KMS-11 (cell line): ENCODE measurements at regions not wholly inside any gene's neighbourhood (a gene's known extent, or its start where the extent isn't known, plus 50 kb on each side); places are given as distances from the start of the nearest gene placed in this dataset.
A peak's percentile ranks its signal among the peaks of the same experiment; 100 is the strongest.
"Not testable (repeated sequence)": the region's sequence is repeated elsewhere in the genome, so short reads cannot be mapped to it uniquely, and the experiment has no call there.

Experiments
- H2AFZ ChIP-seq: fragments of 200-600 bp; sonication (generic); 2 replicates; pipeline ENCODE4 v1.6.1; 2016; ENCODE audit warnings: antibody characterized with exemption, mixed run types, low read depth
- H3K27ac ChIP-seq: fragments of 200-600 bp; sonication (generic); 2 replicates; pipeline ENCODE4 v1.6.1; 2016; ENCODE audit warnings: mild to moderate bottlenecking, mixed run types
- H3K27me3 ChIP-seq: fragments of 200-600 bp; sonication (generic); 2 replicates; pipeline ENCODE4 v1.6.1; 2017; ENCODE audit warnings: mild to moderate bottlenecking, low read depth, mixed run types, moderate library complexity; ENCODE audit not compliant: insufficient read depth
- H3K36me3 ChIP-seq: fragments of 200-600 bp; sonication (generic); 2 replicates; pipeline ENCODE4 v1.6.1; 2017; ENCODE audit warnings: mild to moderate bottlenecking, mixed run types; ENCODE audit not compliant: insufficient read depth
- H3K4me1 ChIP-seq: fragments of 200-600 bp; sonication (generic); 2 replicates; pipeline ENCODE4 v1.6.1; 2016; ENCODE audit warnings: mild to moderate bottlenecking, low read depth, mixed run types; ENCODE audit not compliant: poor library complexity, severe bottlenecking
- H3K4me2 ChIP-seq: fragments of 200-600 bp; sonication (generic); 2 replicates; pipeline ENCODE4 v1.7.0; 2016; ENCODE audit warnings: mild to moderate bottlenecking, mixed run types
- H3K4me3 ChIP-seq: fragments of 200-600 bp; sonication (generic); IDR thresholded peaks from 2 replicates; pipeline ENCODE4 v1.6.1; 2017; ENCODE audit warnings: low read depth, low read length, mixed read lengths; ENCODE audit not compliant: insufficient read depth
- H3K79me2 ChIP-seq: fragments of 200-600 bp; sonication (generic); 2 replicates; pipeline ENCODE4 v1.6.1; 2016; ENCODE audit warnings: low read depth, mixed run types; ENCODE audit not compliant: insufficient read depth
- H3K9ac ChIP-seq: fragments of 200-600 bp; sonication (generic); 2 replicates; pipeline ENCODE4 v1.6.1; 2016; ENCODE audit warnings: mild to moderate bottlenecking, mixed run types
- H4K20me1 ChIP-seq: fragments of 200-600 bp; sonication (generic); 2 replicates; pipeline ENCODE4 v1.6.1; 2016; ENCODE audit warnings: mild to moderate bottlenecking, mixed run types; ENCODE audit not compliant: insufficient read depth
- TF ChIP-seq, protein P1 (sequence below): fragments of 200-600 bp; sonication (generic); conservative IDR thresholded peaks from 2 replicates; pipeline ENCODE4 v1.6.1; 2017; ENCODE audit warnings: low read depth, mild to moderate bottlenecking, antibody characterized with exemption, low read length, moderate library complexity, mixed read lengths

DNA sequence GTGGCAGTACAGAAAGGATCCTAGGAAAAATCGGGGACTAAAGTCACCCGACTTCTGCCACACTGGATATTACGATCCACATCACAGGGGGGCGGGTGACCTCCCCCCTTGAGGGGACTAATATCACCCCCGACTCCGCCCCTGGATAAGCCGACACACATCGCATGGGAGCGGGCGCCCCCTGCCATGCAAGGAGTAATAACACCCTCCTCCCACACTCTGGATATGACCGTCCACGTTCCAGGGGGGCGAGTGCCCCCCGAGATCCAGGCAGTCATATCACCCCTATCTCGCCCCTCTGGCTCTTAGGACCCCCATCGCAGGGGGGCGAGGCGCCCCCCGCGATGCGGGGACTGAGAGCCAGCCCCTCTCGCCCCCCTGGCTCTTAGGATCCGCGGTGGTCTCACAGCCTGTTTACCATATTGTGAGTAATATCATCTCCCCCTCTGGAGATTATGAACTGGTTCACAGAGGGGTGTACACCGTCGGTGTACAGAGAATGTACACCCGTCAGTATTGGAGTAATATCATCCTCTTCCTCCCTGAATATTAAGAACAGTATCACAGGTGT lies 423.0 kb downstream of the DIRAS2 start:
- Histone ChIP-seq H3K79me2 (no peaks in the 10 kb centered on the region), H4K20me1 (no peaks in the 10 kb centered on the region), H3K9ac (no peak overlapping the region), H3K4me3 (no peak overlapping the region), H3K27ac (no peak overlapping the region), H3K4me1 (no peaks in the 10 kb centered on the region), H3K4me2 (no peak overlapping the region), H3K27me3 (no peaks in the 10 kb centered on the region), H2AFZ (no peak overlapping the region), H3K36me3 (no peaks in the 10 kb centered on the region)
- TF ChIP-seq, protein P1, sequence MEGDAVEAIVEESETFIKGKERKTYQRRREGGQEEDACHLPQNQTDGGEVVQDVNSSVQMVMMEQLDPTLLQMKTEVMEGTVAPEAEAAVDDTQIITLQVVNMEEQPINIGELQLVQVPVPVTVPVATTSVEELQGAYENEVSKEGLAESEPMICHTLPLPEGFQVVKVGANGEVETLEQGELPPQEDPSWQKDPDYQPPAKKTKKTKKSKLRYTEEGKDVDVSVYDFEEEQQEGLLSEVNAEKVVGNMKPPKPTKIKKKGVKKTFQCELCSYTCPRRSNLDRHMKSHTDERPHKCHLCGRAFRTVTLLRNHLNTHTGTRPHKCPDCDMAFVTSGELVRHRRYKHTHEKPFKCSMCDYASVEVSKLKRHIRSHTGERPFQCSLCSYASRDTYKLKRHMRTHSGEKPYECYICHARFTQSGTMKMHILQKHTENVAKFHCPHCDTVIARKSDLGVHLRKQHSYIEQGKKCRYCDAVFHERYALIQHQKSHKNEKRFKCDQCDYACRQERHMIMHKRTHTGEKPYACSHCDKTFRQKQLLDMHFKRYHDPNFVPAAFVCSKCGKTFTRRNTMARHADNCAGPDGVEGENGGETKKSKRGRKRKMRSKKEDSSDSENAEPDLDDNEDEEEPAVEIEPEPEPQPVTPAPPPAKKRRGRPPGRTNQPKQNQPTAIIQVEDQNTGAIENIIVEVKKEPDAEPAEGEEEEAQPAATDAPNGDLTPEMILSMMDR = no peak

DNA sequence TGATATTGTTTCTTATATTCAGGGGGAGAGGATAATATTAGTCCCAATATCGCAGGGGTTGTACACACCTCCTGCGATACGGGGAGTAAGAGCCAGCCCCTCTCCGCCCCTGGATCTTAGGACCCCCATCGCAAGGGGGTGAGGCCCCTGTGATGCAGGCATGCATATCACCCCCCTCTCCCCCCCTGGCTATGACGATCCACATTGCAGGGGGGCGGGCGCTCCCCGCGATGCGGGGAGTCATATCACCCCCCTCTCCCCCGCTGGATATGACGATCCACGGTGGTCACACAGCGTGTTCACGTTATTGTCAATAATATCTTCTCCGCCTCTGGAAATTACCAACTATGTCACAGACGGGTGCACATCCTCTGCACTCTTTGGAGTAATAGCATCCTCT lies 420.7 kb downstream of the DIRAS2 start:
- not testable (repeated sequence) for H4K20me1 ChIP-seq, H3K4me1 ChIP-seq, H3K27me3 ChIP-seq, H3K79me2 ChIP-seq, H3K4me3 ChIP-seq, H3K9ac ChIP-seq, H3K36me3 ChIP-seq, H3K27ac ChIP-seq, H2AFZ ChIP-seq, H3K4me2 ChIP-seq

DNA sequence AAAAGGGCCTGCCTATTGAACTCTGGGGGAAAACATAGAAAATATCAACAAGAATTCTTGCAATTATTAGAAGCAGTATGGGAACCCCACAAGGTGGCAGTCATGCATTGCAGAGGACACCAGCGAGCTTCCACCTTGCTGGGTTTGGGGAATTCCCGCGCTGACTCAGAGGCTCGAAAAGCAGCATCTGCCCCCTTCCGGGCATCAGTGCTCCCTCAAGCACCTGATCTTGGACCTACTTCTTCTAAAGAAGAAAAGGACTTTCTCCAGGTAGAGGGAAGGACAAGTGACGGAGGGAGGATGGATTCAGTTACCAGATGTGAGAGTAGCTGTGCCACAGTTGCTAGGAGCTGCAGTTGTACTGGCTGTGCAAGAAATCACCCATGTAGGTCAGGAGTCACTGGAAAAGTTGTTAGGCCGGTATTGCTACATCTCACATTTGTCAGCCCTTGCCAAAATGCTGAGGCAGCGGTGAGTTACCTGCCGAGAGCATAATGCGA lies 415.7 kb downstream of the DIRAS2 start:
- not testable (repeated sequence) for H3K79me2 ChIP-seq, H3K4me3 ChIP-seq, H3K4me2 ChIP-seq, H3K9ac ChIP-seq, H3K27me3 ChIP-seq, H2AFZ ChIP-seq, H3K36me3 ChIP-seq, H4K20me1 ChIP-seq, H3K4me1 ChIP-seq, H3K27ac ChIP-seq
- TF ChIP-seq, protein P1 = peak; percentile 64

DNA sequence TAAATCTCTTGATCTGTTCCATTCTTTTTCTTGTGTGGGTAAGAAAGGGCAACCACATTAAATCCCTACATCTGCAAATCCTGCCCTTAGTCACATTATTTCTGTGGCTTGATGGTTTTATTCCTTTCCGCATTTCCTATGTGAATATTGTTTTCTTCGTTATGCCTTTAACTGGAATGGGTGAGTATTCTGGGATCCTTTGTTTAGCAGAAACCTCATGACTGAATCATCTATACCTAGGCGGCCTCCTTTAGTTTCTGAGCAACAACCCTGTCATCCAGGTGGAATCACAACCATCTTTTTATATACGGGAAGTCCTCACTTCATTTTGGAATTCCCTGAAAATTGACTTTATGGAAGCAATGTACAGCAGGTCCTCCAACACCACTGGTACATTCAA lies 409.5 kb downstream of the DIRAS2 start:
- not testable (repeated sequence) for H3K4me2 ChIP-seq, H4K20me1 ChIP-seq, H3K4me1 ChIP-seq, H3K79me2 ChIP-seq, H3K9ac ChIP-seq, H3K36me3 ChIP-seq, H3K27ac ChIP-seq, H3K4me3 ChIP-seq, H3K27me3 ChIP-seq, H2AFZ ChIP-seq

DNA sequence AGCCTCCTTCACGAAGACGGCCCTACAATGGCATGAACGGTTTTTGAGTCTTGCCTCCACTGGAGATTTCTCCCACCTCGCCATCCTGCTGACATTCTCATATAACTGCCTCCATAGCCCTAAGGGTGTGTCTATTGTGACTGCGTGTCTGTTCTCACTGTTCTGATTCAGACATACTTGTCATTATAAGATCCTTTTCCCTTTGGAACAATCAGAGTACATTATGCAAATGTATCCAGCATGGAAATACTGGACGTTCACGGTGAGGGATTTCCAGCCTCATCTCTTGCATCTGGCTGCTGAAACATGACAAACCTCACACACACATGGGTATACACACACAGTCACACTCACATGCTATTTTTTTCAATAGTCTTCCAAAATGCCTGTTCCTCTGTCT lies 402.1 kb downstream of the DIRAS2 start:
- Histone ChIP-seq H3K4me2 (no peak overlapping the region), H3K27me3 (no peaks in the 10 kb centered on the region), H3K27ac (no peak overlapping the region), H3K4me3 (no peak overlapping the region), H2AFZ (no peak overlapping the region), H3K9ac (no peak overlapping the region), H4K20me1 (no peaks in the 10 kb centered on the region), H3K79me2 (no peaks in the 10 kb centered on the region), H3K36me3 (no peaks in the 10 kb centered on the region), H3K4me1 (no peaks in the 10 kb centered on the region)
- TF ChIP-seq, protein P1 = no peak
